ENCODE measurements at regions not wholly inside any gene's neighbourhood (a gene's known extent, or its start where the extent isn't known, plus 50 kb on each side); places are given as distances from the start of the nearest gene placed in this dataset.
A peak's percentile ranks its signal among the peaks of the same experiment; 100 is the strongest.
"Not testable (repeated sequence)": the region's sequence is repeated elsewhere in the genome, so short reads cannot be mapped to it uniquely, and the experiment has no call there.

- no peaks in the 10 kb centered on the region for H3K4me1 Mint-ChIP-seq (ENCODE audit: low read depth)
- H3K27me3 Mint-ChIP-seq = no peaks in the 10 kb centered on the region
- peaks cover 16% of the 10 kb centered on the region for H3K9me3 Mint-ChIP-seq
- no peak for DNase-seq
- no peak overlapping the region for H3K4me3 Mint-ChIP-seq
- H3K36me3 Mint-ChIP-seq (ENCODE audit: low read depth) = no peaks in the 10 kb centered on the region
- H3K27ac Mint-ChIP-seq = no peak overlapping the region
These were observed 298.7 kb upstream of the NRG3 start for GRCh38 chr10:81576336-81576735.

GRCh38 chr10:81594991-81595390, 280.0 kb upstream of the NRG3 start:
- peaks cover 26% of the 10 kb centered on the region for H3K9me3 Mint-ChIP-seq
- H3K27ac Mint-ChIP-seq = no peak overlapping the region
- H3K4me3 Mint-ChIP-seq = no peak overlapping the region
- no peak for DNase-seq
- no peaks in the 10 kb centered on the region for H3K27me3 Mint-ChIP-seq
- H3K4me1 Mint-ChIP-seq (ENCODE audit: low read depth) = no peaks in the 10 kb centered on the region
- no peaks in the 10 kb centered on the region for H3K36me3 Mint-ChIP-seq (ENCODE audit: low read depth)

GRCh38 chr10:81600185-81600584, 274.8 kb upstream of the NRG3 start:
- Mint-ChIP-seq H3K27ac (no peak overlapping the region), H3K4me1 (ENCODE audit: low read depth) (no peaks in the 10 kb centered on the region), H3K27me3 (no peaks in the 10 kb centered on the region), H3K4me3 (no peak overlapping the region), H3K36me3 (ENCODE audit: low read depth) (no peaks in the 10 kb centered on the region), H3K9me3 (peaks cover 4% of the 10 kb centered on the region)
- no peak for DNase-seq

GRCh38 chr10:81603106-81603620, 271.8 kb upstream of the NRG3 start:
- no peak overlapping the region for H3K4me3 Mint-ChIP-seq
- no peaks in the 10 kb centered on the region for H3K4me1 Mint-ChIP-seq (ENCODE audit: low read depth)
- no peaks in the 10 kb centered on the region for H3K9me3 Mint-ChIP-seq
- H3K36me3 Mint-ChIP-seq (ENCODE audit: low read depth) = no peaks in the 10 kb centered on the region
- no peak overlapping the region for H3K27ac Mint-ChIP-seq
- no peaks in the 10 kb centered on the region for H3K27me3 Mint-ChIP-seq
- DNase-seq = no peak

GRCh38 chr10:81644485-81644884, 230.5 kb upstream of the NRG3 start:
- H3K27ac Mint-ChIP-seq; H3K4me3 Mint-ChIP-seq; H3K4me1 Mint-ChIP-seq (ENCODE audit: low read depth); H3K36me3 Mint-ChIP-seq (ENCODE audit: low read depth); H3K27me3 Mint-ChIP-seq; DNase-seq: not testable (repeated sequence)
- peaks cover 15% of the 10 kb centered on the region for H3K9me3 Mint-ChIP-seq

- Mint-ChIP-seq H3K36me3 (ENCODE audit: low read depth) (no peaks in the 10 kb centered on the region), H3K4me3 (no peak overlapping the region), H3K27me3 (no peaks in the 10 kb centered on the region), H3K4me1 (ENCODE audit: low read depth) (no peaks in the 10 kb centered on the region), H3K9me3 (peaks cover 9% of the 10 kb centered on the region), H3K27ac (no peak overlapping the region)
- DNase-seq = no peak
These were observed 219.0 kb upstream of the NRG3 start for GRCh38 chr10:81655986-81656385.

DNA sequence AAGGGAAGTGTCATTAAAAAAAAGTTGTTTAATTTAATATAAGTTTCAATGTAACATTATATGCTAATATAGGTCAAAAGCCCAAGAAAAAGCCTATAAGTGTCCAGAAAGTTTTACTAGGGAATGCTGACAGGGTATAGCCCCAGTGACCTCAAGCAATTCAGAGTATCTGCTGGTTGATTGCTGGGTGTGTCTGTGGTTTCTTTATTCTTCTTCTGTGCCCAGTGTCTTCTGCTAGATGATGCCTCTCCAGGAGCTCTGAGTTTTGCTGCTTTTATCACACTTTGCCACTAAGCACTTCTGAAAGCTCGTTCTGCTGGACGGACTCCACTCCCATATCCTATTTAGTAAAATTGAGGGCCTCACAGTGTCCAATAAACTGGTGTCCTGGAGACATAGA, 212.2 kb upstream of the NRG3 start:
- no peak overlapping the region for H3K27ac Mint-ChIP-seq
- no peaks in the 10 kb centered on the region for H3K9me3 Mint-ChIP-seq
- no peaks in the 10 kb centered on the region for H3K27me3 Mint-ChIP-seq
- H3K36me3 Mint-ChIP-seq (ENCODE audit: low read depth) = no peaks in the 10 kb centered on the region
- no peaks in the 10 kb centered on the region for H3K4me1 Mint-ChIP-seq (ENCODE audit: low read depth)
- no peak overlapping the region for H3K4me3 Mint-ChIP-seq
- no peak for DNase-seq

DNA sequence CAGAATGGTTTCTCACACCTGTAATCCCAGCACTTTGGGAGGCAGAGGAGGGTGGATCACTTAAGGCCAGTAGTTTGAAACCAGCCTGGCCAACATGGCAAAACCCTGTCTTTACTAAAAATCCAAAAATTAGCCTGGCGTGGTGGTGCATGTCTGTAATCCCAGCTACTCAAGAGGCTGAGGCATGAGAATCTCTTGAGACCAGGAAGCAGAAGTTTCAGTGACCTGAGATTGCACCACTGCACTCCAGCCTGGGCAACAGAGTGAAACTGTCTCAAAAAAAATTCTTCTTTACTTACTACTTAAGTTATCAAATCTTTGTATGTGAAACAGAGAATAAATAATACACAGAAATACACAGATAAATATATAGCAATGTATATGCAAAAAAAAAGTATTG, 210.2 kb upstream of the NRG3 start:
- H3K27ac Mint-ChIP-seq; DNase-seq; H3K27me3 Mint-ChIP-seq; H3K9me3 Mint-ChIP-seq; H3K4me1 Mint-ChIP-seq (ENCODE audit: low read depth); H3K36me3 Mint-ChIP-seq (ENCODE audit: low read depth); H3K4me3 Mint-ChIP-seq: not testable (repeated sequence)

DNA sequence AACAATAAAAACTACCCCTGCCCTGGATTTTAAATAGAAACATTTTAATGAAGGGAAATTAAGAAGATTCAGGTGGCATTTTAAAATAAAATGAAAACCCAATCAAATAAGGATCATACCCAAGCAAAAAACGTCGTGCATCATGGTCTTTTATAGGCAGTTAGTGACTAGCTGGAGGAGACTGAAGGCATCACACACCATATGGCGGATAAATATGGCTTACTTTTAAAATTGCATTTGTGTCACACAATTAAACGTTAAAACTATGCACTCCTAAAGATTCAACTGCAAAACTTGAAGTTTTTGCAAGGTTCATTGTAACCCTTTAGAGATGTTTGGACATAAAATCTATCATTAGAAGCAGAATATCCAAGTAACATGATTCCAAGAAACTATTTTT, 200.1 kb upstream of the NRG3 start:
- H3K27ac Mint-ChIP-seq = no peak overlapping the region
- H3K27me3 Mint-ChIP-seq = no peaks in the 10 kb centered on the region
- no peak overlapping the region for H3K4me3 Mint-ChIP-seq
- H3K4me1 Mint-ChIP-seq (ENCODE audit: low read depth) = no peaks in the 10 kb centered on the region
- DNase-seq = no peak
- peaks cover 2% of the 10 kb centered on the region for H3K9me3 Mint-ChIP-seq
- H3K36me3 Mint-ChIP-seq (ENCODE audit: low read depth) = no peaks in the 10 kb centered on the region

DNA sequence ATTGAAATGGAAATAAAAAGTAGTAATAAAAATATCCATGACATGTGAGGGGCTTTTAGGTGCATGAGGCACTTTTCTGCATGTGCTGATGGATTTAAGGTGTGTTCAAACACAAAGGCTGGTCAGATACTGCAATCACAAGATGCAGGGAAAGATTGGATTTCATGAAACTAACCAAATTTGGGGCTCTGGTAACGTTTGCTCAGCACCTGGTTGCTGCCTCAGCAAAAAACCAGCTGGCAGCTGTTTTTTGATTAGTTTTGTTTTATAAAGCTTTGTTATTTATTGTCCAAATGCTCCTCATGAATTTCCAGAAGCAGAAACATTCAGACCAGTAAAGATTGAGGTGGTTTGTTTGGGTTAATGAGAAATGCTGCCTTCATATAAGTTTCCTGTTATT, 195.7 kb upstream of the NRG3 start:
- Mint-ChIP-seq H3K27ac (no peak overlapping the region), H3K27me3 (no peaks in the 10 kb centered on the region), H3K4me1 (ENCODE audit: low read depth) (peaks cover 6% of the 10 kb centered on the region), H3K4me3 (no peak overlapping the region), H3K9me3 (no peaks in the 10 kb centered on the region), H3K36me3 (ENCODE audit: low read depth) (no peaks in the 10 kb centered on the region)
- no peak for DNase-seq

GRCh38 chr10:81680359-81680758, 194.6 kb upstream of the NRG3 start:
- H3K27me3 Mint-ChIP-seq = no peaks in the 10 kb centered on the region
- H3K4me1 Mint-ChIP-seq (ENCODE audit: low read depth) = peaks cover 6% of the 10 kb centered on the region
- no peaks in the 10 kb centered on the region for H3K36me3 Mint-ChIP-seq (ENCODE audit: low read depth)
- no peaks in the 10 kb centered on the region for H3K9me3 Mint-ChIP-seq
- no peak overlapping the region for H3K27ac Mint-ChIP-seq
- H3K4me3 Mint-ChIP-seq = no peak overlapping the region
- no peak for DNase-seq

DNA sequence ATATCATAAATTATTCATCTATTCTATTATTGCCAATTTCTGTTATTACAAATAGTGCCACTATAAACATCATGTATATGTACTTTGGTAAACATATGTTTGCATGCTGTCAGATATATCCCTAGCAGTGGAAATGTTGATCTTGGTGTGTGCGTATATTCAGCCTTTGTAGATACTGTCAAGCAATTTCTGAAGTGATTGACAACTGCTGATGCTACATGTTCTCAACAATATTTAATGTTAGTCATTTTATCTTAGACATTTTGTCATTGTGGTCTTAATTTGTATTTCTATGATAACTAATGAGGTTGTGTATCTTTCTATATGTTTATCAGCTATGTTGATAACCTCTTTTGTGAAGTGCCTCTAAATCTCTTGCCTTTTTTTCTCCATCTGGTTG, 186.5 kb upstream of the NRG3 start:
- H3K36me3 Mint-ChIP-seq (ENCODE audit: low read depth) = no peaks in the 10 kb centered on the region
- peaks cover 10% of the 10 kb centered on the region for H3K9me3 Mint-ChIP-seq
- H3K27me3 Mint-ChIP-seq = no peaks in the 10 kb centered on the region
- no peak overlapping the region for H3K4me3 Mint-ChIP-seq
- H3K27ac Mint-ChIP-seq = no peak overlapping the region
- no peaks in the 10 kb centered on the region for H3K4me1 Mint-ChIP-seq (ENCODE audit: low read depth)
- no peak for DNase-seq

DNA sequence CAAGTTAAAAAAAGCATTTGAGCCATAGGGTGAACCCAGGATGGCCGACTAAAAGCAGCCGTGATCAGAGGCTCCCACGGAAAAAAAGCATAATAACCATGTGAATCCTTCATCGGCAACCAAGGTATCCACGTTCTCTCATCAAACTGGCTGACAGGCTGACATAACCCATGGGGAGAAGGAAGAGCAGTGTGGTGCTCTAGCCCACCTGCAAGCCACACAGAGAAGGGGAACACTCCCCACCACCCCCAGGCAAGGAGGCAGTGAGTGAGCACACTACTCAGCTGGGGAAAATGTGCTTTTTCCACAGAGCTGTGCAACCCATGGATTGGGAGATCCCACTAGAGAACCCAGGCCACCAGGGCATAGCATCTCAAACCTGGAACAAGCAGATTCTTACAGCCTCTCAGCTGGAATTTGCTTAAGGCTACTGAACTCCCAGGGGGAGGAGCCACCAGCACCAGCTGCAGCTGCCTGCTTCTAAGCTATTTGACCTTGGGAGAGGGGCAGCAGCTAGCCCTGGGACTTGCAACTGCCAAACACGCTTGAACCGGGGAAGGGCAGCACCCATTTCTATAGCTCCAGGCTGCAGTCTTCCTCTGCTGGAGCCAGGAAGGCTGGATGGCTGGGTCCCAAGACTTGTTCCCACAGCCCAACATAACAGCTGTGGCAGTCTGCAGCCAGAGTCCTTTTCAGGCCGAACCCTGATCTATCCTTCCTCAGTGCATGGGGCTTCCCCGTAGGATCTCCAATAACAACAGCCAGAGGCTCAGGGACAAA, 178.2 kb upstream of the NRG3 start:
- Mint-ChIP-seq H3K4me3 (no peak overlapping the region), H3K9me3 (peaks cover 36% of the 10 kb centered on the region), H3K27me3 (no peaks in the 10 kb centered on the region), H3K36me3 (ENCODE audit: low read depth) (no peaks in the 10 kb centered on the region), H3K4me1 (ENCODE audit: low read depth) (no peaks in the 10 kb centered on the region), H3K27ac (no peak overlapping the region)
- DNase-seq = no peak

DNA sequence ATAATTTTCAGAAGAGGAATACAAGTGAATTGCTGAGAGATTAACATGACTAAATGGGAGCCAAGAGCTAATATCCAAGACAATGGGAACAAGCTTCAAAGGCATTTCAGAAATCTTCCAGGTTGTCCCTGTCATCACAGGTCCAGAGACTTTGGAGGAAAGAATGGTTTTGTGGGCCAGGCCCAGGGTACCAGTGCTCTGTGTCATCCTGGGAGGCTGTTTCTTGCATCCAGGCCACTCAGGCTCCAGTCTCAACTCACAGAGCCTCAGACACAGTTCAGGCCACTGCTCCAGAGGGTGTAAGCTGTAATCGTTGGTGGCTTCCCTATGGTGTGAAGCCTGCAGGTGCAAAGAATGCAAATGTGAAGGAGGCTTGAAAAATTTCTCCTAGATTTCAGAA, 170.4 kb upstream of the NRG3 start:
- H3K27me3 Mint-ChIP-seq = no peaks in the 10 kb centered on the region
- H3K27ac Mint-ChIP-seq = no peak overlapping the region
- no peaks in the 10 kb centered on the region for H3K36me3 Mint-ChIP-seq (ENCODE audit: low read depth)
- peaks cover 4% of the 10 kb centered on the region for H3K9me3 Mint-ChIP-seq
- no peak for DNase-seq
- no peak overlapping the region for H3K4me3 Mint-ChIP-seq
- peaks cover 6% of the 10 kb centered on the region for H3K4me1 Mint-ChIP-seq (ENCODE audit: low read depth)

DNA sequence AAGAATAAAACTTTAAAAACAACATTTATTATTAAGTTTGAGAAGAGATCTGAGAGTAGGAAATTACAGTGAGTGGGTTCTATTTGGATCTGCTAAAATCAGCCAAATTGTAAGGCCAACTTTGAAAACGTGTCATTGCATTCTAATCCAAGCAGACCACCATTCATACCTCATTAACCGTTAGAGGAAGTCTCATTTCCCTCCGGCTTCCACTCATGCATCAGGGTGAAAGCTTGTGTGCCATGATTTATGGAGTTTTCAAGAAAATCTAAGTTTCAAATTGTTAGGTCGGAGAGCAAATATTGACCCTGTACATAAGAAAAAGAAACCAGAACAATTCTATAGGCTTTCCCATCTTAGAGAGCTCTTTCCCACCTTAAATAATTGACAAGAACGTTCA, 166.6 kb upstream of the NRG3 start:
- no peaks in the 10 kb centered on the region for H3K27me3 Mint-ChIP-seq
- no peak for DNase-seq
- no peak overlapping the region for H3K4me3 Mint-ChIP-seq
- H3K4me1 Mint-ChIP-seq (ENCODE audit: low read depth) = peaks cover 6% of the 10 kb centered on the region
- no peak overlapping the region for H3K27ac Mint-ChIP-seq
- no peaks in the 10 kb centered on the region for H3K36me3 Mint-ChIP-seq (ENCODE audit: low read depth)
- no peaks in the 10 kb centered on the region for H3K9me3 Mint-ChIP-seq

GRCh38 chr10:81708929-81709328, 166.1 kb upstream of the NRG3 start:
- Mint-ChIP-seq H3K4me3 (no peak overlapping the region), H3K9me3 (no peaks in the 10 kb centered on the region), H3K4me1 (ENCODE audit: low read depth) (peaks cover 6% of the 10 kb centered on the region), H3K36me3 (ENCODE audit: low read depth) (no peaks in the 10 kb centered on the region), H3K27me3 (no peaks in the 10 kb centered on the region), H3K27ac (peak overlapping the region; percentile 57)
- DNase-seq = no peak
